GM23338 (cell line): ENCODE measurements at regions not wholly inside any gene's neighbourhood (a gene's known extent, or its start where the extent isn't known, plus 50 kb on each side); places are given as distances from the start of the nearest gene placed in this dataset.

Experiments used
- ATAC-seq: fragments of 200-7000 bp; cut with Tn5 transposase; 3 replicates; pipeline ENCODE4 v1.9.1; 2020
- DNase-seq: peaks from one replicate; pipeline ENCODE4 v3.0.0-alpha.2; 2015; ENCODE audit warnings: low spot score
- H2AFZ ChIP-seq: fragments of 200-600 bp; sonication (generic); 2 replicates; pipeline ENCODE4 v1.8.0; 2016; ENCODE audit warnings: antibody characterized with exemption, mild to moderate bottlenecking, moderate library complexity
- H3F3A ChIP-seq: fragments of 200-600 bp; sonication (generic); replicated peaks from 2 replicates; pipeline ENCODE4 v1.8.0; 2017; ENCODE audit warnings: antibody characterized with exemption, mixed run types, low read depth
- H3K27ac ChIP-seq: fragments of 200-600 bp; sonication (generic); 2 replicates; pipeline ENCODE4 v1.6.1; 2016; ENCODE audit warnings: low read depth
- H3K27me3 ChIP-seq: fragments of 200-600 bp; sonication (generic); 2 replicates; pipeline ENCODE4 v1.8.0; 2016; ENCODE audit warnings: mild to moderate bottlenecking, mixed run types, moderate library complexity; ENCODE audit not compliant: insufficient read depth
- H3K36me3 ChIP-seq: fragments of 200-600 bp; sonication (generic); 2 replicates; pipeline ENCODE4 v1.8.0; 2016; ENCODE audit warnings: mild to moderate bottlenecking; ENCODE audit not compliant: insufficient read depth
- H3K4me1 ChIP-seq: fragments of 200-600 bp; sonication (generic); 2 replicates; pipeline ENCODE4 v1.8.0; 2016; ENCODE audit warnings: mild to moderate bottlenecking, moderate library complexity; ENCODE audit not compliant: insufficient read depth
- H3K4me2 ChIP-seq: fragments of 200-600 bp; sonication (generic); 2 replicates; pipeline ENCODE4 v1.7.1; 2017; ENCODE audit warnings: mixed run types
- H3K4me3 ChIP-seq: fragments of 200-600 bp; sonication (generic); 2 replicates; pipeline ENCODE4 v1.6.1; 2016; ENCODE audit warnings: mixed run types
- H3K79me2 ChIP-seq: fragments of 200-600 bp; sonication (generic); replicated peaks from 2 replicates; pipeline ENCODE4 v1.8.0; 2017; ENCODE audit warnings: mild to moderate bottlenecking; ENCODE audit not compliant: insufficient read depth
- H3K9me2 ChIP-seq: fragments of 200-600 bp; sonication (generic); 2 replicates; pipeline ENCODE4 v1.8.0; 2017; ENCODE audit not compliant: insufficient read depth
- H4K20me1 ChIP-seq: fragments of 200-600 bp; sonication (generic); replicated peaks from 2 replicates; pipeline ENCODE4 v1.8.0; 2017; ENCODE audit warnings: mild to moderate bottlenecking; ENCODE audit not compliant: insufficient read depth
- H3K27ac Mint-ChIP-seq: 2 replicates; pipeline ENCODE4 v1.8.0; 2020; ENCODE audit warnings: inconsistent platforms, mild to moderate bottlenecking, moderate library complexity, mixed read lengths
- H3K27me3 Mint-ChIP-seq: 3 replicates; pipeline ENCODE4 v1.8.0; 2022; ENCODE audit warnings: low read depth, mild to moderate bottlenecking, moderate library complexity, mixed read lengths, inconsistent platforms; ENCODE audit not compliant: insufficient read depth, poor library complexity
- H3K36me3 Mint-ChIP-seq: 3 replicates; pipeline ENCODE4 v1.8.0; 2021; ENCODE audit warnings: low read depth, mild to moderate bottlenecking, inconsistent platforms, moderate library complexity, mixed read lengths
- H3K4me1 Mint-ChIP-seq: 3 replicates; pipeline ENCODE4 v1.8.0; 2020; ENCODE audit warnings: mild to moderate bottlenecking, inconsistent platforms, mixed read lengths
- H3K4me3 Mint-ChIP-seq: 3 replicates; pipeline ENCODE4 v1.8.0; 2021; ENCODE audit warnings: moderate library complexity, mild to moderate bottlenecking, inconsistent platforms, mixed read lengths
- H3K9me3 Mint-ChIP-seq: 3 replicates; pipeline ENCODE4 v1.8.0; 2020; ENCODE audit warnings: moderate library complexity, mild to moderate bottlenecking, inconsistent platforms, mixed read lengths
- CREB1 ChIP-seq: fragments of 250-450 bp; sonication (Bioruptor Pico); IDR thresholded peaks from 2 replicates; pipeline ENCODE4 v1.5.0; 2020; ENCODE audit warnings: low read depth, mild to moderate bottlenecking, moderate library complexity
- CTCF ChIP-seq, 2 experiments: fragments of 200-600 bp in 1 of 2; sonication (generic) in 1 of 2; conservative IDR thresholded peaks; 2 replicates each; pipeline versions ENCODE4 v1.5.1 to v1.6.1; 2016 to 2017; ENCODE audit warnings: antibody characterized with exemption in 2 of 2, low read depth in 2 of 2, mild to moderate bottlenecking in 2 of 2, moderate library complexity in 1 of 2
- EZH2 ChIP-seq: fragments of 200-600 bp; sonication (generic); IDR thresholded peaks from one replicate; pipeline ENCODE4 v1.8.0; 2017; ENCODE audit warnings: antibody characterized with exemption, mild to moderate bottlenecking, low read depth; ENCODE audit not compliant: unreplicated experiment
- EZH2phosphoT487 ChIP-seq: fragments of 200-600 bp; sonication (generic); IDR thresholded peaks from one replicate; pipeline ENCODE4 v1.8.1; 2018; ENCODE audit warnings: antibody characterized with exemption; ENCODE audit not compliant: unreplicated experiment
- JUNB ChIP-seq: IDR thresholded peaks from one replicate; pipeline ENCODE4 v1.6.1; 2016; ENCODE audit warnings: antibody characterized with exemption; ENCODE audit not compliant: unreplicated experiment
- NANOG ChIP-seq: IDR thresholded peaks from 2 replicates; pipeline ENCODE4 v1.6.1; 2016; ENCODE audit warnings: antibody characterized with exemption, borderline replicate concordance
- POLR2AphosphoS5 ChIP-seq: IDR thresholded peaks from 2 replicates; pipeline ENCODE4 v1.6.1; 2016; ENCODE audit warnings: antibody characterized with exemption, low read depth
- STAT1 ChIP-seq: IDR thresholded peaks from one replicate; pipeline ENCODE4 v1.6.1; 2016; ENCODE audit warnings: antibody characterized with exemption; ENCODE audit not compliant: unreplicated experiment
- ZNF114 ChIP-seq: fragments of 250-450 bp; sonication (Bioruptor Pico); IDR thresholded peaks from 2 replicates; pipeline ENCODE4 v1.5.0; 2020; ENCODE audit warnings: mild to moderate bottlenecking, moderate library complexity
- ZNF331 ChIP-seq: fragments of 250-450 bp; sonication (Bioruptor Pico); IDR thresholded peaks from 2 replicates; pipeline ENCODE4 v1.5.0; 2020; ENCODE audit warnings: low read depth, mild to moderate bottlenecking, moderate library complexity
- TF ChIP-seq, protein P1 (sequence below): fragments of 250-450 bp; sonication (Bioruptor Pico); IDR thresholded peaks from 2 replicates; pipeline ENCODE4 v1.5.0; 2020; ENCODE audit warnings: mild to moderate bottlenecking, moderate library complexity
- TF ChIP-seq, protein P2 (sequence below): IDR thresholded peaks from 2 replicates; pipeline ENCODE4 v1.6.1; 2016; ENCODE audit warnings: antibody characterized with exemption
- TF ChIP-seq, protein P3 (sequence below): IDR thresholded peaks from one replicate; pipeline ENCODE4 v1.6.1; 2018; ENCODE audit warnings: antibody characterized with exemption; ENCODE audit not compliant: unreplicated experiment

GRCh38 chrX:69263251-69263820 lies 98.1 kb upstream of the PJA1 start:
- DNase-seq: peak; percentile 1
- Mint-ChIP-seq H3K27ac (no peak overlapping the region), H3K36me3 (no peaks in the 10 kb centered on the region), H3K4me3 (peak overlapping the region; percentile 23), H3K27me3 (peaks cover 84% of the 10 kb centered on the region), H3K9me3 (peaks cover 3% of the 10 kb centered on the region; the same call in 1 of the 3 replicates), H3K4me1 (peaks cover 35% of the 10 kb centered on the region)
- H3K27ac ChIP-seq: no peak overlapping the region
- peaks cover 29% of the 10 kb centered on the region for H3K4me1 ChIP-seq
- no peak for ATAC-seq
- no peaks in the 10 kb centered on the region for H3K9me2 ChIP-seq
- peaks cover 88% of the 10 kb centered on the region for H3K27me3 ChIP-seq
- H3K79me2 ChIP-seq: no peaks in the 10 kb centered on the region
- peak overlapping the region; percentile 71 for H3K4me2 ChIP-seq
- no peaks in the 10 kb centered on the region for H4K20me1 ChIP-seq
- H2AFZ ChIP-seq: no peak overlapping the region
- H3K36me3 ChIP-seq: no peaks in the 10 kb centered on the region
- TF ChIP-seq, protein P1, sequence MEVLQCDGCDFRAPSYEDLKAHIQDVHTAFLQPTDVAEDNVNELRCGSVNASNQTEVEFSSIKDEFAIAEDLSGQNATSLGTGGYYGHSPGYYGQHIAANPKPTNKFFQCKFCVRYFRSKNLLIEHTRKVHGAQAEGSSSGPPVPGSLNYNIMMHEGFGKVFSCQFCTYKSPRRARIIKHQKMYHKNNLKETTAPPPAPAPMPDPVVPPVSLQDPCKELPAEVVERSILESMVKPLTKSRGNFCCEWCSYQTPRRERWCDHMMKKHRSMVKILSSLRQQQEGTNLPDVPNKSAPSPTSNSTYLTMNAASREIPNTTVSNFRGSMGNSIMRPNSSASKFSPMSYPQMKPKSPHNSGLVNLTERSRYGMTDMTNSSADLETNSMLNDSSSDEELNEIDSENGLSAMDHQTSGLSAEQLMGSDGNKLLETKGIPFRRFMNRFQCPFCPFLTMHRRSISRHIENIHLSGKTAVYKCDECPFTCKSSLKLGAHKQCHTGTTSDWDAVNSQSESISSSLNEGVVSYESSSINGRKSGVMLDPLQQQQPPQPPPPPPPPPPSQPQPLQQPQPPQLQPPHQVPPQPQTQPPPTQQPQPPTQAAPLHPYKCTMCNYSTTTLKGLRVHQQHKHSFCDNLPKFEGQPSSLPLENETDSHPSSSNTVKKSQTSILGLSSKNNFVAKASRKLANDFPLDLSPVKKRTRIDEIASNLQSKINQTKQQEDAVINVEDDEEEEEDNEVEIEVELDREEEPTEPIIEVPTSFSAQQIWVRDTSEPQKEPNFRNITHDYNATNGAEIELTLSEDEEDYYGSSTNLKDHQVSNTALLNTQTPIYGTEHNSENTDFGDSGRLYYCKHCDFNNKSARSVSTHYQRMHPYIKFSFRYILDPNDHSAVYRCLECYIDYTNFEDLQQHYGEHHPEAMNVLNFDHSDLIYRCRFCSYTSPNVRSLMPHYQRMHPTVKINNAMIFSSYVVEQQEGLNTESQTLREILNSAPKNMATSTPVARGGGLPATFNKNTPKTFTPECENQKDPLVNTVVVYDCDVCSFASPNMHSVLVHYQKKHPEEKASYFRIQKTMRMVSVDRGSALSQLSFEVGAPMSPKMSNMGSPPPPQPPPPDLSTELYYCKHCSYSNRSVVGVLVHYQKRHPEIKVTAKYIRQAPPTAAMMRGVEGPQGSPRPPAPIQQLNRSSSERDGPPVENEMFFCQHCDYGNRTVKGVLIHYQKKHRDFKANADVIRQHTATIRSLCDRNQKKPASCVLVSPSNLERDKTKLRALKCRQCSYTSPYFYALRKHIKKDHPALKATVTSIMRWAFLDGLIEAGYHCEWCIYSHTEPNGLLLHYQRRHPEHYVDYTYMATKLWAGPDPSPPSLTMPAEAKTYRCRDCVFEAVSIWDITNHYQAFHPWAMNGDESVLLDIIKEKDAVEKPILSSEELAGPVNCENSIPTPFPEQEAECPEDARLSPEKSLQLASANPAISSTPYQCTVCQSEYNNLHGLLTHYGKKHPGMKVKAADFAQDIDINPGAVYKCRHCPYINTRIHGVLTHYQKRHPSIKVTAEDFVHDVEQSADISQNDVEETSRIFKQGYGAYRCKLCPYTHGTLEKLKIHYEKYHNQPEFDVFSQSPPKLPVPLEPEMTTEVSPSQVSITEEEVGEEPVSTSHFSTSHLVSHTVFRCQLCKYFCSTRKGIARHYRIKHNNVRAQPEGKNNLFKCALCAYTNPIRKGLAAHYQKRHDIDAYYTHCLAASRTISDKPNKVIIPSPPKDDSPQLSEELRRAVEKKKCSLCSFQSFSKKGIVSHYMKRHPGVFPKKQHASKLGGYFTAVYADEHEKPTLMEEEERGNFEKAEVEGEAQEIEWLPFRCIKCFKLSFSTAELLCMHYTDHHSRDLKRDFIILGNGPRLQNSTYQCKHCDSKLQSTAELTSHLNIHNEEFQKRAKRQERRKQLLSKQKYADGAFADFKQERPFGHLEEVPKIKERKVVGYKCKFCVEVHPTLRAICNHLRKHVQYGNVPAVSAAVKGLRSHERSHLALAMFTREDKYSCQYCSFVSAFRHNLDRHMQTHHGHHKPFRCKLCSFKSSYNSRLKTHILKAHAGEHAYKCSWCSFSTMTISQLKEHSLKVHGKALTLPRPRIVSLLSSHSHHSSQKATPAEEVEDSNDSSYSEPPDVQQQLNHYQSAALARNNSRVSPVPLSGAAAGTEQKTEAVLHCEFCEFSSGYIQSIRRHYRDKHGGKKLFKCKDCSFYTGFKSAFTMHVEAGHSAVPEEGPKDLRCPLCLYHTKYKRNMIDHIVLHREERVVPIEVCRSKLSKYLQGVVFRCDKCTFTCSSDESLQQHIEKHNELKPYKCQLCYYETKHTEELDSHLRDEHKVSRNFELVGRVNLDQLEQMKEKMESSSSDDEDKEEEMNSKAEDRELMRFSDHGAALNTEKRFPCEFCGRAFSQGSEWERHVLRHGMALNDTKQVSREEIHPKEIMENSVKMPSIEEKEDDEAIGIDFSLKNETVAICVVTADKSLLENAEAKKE (CRISPR knock-in tag): no peak
- TF ChIP-seq ZNF114 (no peak), EZH2 (no peak), JUNB (no peak), POLR2AphosphoS5 (no peak), STAT1 (no peak), EZH2phosphoT487 (no peak), ZNF331 (CRISPR knock-in tag) (no peak), NANOG (no peak), CTCF (conservative IDR thresholded peaks at IDR 0.05; ENCODE audit: low read depth in 2 of 2) (no peak), CREB1 (no peak)
- TF ChIP-seq, protein P2, sequence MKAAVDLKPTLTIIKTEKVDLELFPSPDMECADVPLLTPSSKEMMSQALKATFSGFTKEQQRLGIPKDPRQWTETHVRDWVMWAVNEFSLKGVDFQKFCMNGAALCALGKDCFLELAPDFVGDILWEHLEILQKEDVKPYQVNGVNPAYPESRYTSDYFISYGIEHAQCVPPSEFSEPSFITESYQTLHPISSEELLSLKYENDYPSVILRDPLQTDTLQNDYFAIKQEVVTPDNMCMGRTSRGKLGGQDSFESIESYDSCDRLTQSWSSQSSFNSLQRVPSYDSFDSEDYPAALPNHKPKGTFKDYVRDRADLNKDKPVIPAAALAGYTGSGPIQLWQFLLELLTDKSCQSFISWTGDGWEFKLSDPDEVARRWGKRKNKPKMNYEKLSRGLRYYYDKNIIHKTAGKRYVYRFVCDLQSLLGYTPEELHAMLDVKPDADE: no peak
- TF ChIP-seq, protein P3, sequence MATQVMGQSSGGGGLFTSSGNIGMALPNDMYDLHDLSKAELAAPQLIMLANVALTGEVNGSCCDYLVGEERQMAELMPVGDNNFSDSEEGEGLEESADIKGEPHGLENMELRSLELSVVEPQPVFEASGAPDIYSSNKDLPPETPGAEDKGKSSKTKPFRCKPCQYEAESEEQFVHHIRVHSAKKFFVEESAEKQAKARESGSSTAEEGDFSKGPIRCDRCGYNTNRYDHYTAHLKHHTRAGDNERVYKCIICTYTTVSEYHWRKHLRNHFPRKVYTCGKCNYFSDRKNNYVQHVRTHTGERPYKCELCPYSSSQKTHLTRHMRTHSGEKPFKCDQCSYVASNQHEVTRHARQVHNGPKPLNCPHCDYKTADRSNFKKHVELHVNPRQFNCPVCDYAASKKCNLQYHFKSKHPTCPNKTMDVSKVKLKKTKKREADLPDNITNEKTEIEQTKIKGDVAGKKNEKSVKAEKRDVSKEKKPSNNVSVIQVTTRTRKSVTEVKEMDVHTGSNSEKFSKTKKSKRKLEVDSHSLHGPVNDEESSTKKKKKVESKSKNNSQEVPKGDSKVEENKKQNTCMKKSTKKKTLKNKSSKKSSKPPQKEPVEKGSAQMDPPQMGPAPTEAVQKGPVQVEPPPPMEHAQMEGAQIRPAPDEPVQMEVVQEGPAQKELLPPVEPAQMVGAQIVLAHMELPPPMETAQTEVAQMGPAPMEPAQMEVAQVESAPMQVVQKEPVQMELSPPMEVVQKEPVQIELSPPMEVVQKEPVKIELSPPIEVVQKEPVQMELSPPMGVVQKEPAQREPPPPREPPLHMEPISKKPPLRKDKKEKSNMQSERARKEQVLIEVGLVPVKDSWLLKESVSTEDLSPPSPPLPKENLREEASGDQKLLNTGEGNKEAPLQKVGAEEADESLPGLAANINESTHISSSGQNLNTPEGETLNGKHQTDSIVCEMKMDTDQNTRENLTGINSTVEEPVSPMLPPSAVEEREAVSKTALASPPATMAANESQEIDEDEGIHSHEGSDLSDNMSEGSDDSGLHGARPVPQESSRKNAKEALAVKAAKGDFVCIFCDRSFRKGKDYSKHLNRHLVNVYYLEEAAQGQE: no peak
- peak overlapping the region; percentile 41; the same call in 1 of the 2 replicates for H3K4me3 ChIP-seq
- H3F3A ChIP-seq: no peaks in the 10 kb centered on the region
